ENCODE measurements at regions not wholly inside any gene's neighbourhood (a gene's known extent, or its start where the extent isn't known, plus 50 kb on each side); places are given as distances from the start of the nearest gene placed in this dataset.

GRCh38 chr10:33523236-33523792 is 188.8 kb upstream of the NRP1 start:
- TF ChIP-seq POLR2AphosphoS5 (IDR thresholded peaks at IDR 0.05) = no peak
- TF ChIP-seq CTCF (IDR thresholded peaks at IDR 0.05) = no peak
- TF ChIP-seq EP300 (IDR thresholded peaks at IDR 0.05) = no peak
- TF ChIP-seq POLR2A (IDR thresholded peaks at IDR 0.05) = no peak
